GM19351 (cell line): ENCODE measurements at regions not wholly inside any gene's neighbourhood (a gene's known extent, or its start where the extent isn't known, plus 50 kb on each side); places are given as distances from the start of the nearest gene placed in this dataset.
"Not testable (repeated sequence)": the region's sequence is repeated elsewhere in the genome, so short reads cannot be mapped to it uniquely, and the experiment has no call there.

Source experiments
- ATAC-seq: cut with Tn5 transposase; IDR thresholded peaks from one replicate; pipeline ENCODE4 v1.9.1; 2021; ENCODE audit warnings: mild to moderate bottlenecking, moderate library complexity; ENCODE audit not compliant: unreplicated experiment

DNA sequence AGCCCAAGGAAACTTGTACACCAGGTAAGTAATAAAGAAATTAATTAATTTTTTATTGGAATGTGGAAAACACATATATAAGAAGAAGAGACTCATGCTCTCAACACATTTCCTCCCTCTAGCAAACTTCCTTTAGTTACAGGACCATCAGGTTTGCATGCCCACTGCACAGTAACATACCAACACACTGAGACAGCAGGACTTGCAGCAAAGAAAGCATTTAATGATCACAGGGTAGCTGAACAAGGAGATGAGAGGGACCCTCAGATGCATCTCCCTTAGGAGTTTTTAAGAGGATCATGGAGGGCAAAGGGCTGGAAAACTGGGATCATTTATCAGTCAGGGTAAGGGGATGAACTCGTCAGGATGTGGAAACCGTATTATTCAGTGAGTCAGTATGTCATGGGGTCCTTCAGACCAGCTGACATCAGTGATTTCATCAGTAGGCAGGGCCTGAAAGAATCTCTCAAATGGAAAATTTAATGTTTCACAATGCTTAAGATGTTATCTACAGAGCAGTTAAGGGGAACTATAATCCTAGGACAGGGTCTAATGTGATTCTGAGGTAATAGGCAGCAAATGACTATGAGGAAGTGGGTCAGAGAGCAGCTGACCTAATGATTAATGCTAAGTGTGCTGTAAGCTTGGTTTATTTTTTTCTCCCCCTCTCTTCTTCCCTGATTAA, 193.8 kb upstream of the RND3 start:
- no peak for ATAC-seq

DNA sequence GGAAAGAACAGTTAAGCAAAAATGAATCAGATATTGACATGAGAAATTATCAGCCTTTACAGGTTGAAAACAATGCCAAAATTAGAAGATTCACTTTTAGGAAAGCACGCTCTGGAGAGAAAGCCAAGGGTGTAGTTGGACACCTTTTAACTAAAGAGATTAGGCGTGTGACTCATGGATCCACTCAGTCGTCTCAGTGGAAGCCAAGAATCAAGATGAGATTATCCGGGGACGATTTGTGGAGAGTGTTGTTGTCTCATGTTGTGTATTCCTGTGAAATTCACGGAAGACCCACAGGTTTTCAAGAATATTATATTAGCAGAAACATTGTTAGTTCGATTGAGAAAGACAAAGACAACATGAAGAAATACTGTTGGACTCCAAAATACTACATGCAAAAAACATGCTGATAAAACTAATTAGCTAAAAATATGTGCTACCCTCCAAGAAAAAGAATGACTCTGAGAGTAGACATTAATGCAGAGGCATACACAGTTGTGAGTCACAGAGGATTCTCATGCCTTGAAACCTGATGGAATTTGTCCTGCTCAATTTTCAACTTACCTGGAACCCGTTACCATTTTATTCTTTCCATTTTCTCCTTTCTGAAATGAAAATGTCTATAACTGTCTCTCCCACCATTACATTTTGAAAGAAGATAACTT, 192.1 kb upstream of the RND3 start:
- no peak for ATAC-seq

DNA sequence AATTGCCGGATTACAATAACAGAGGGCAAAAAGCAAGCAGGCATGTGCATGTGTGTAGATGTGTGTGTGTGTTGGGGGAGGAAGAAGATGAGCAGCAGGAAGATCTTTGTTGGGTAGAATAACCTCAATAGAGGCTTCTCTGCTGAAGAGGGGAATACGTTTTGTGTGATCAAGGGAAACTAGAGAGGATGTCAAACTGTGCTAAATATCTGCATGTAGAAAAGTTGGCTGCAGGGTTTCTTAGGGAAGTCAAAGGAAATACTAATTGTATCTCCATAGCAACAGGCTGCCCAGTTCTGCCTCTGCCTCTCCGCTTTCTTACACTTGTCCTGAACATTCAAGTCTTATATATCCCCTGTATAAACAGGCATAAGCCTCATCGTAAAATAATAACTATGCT, 190.1 kb upstream of the RND3 start:
- no peak for ATAC-seq

DNA sequence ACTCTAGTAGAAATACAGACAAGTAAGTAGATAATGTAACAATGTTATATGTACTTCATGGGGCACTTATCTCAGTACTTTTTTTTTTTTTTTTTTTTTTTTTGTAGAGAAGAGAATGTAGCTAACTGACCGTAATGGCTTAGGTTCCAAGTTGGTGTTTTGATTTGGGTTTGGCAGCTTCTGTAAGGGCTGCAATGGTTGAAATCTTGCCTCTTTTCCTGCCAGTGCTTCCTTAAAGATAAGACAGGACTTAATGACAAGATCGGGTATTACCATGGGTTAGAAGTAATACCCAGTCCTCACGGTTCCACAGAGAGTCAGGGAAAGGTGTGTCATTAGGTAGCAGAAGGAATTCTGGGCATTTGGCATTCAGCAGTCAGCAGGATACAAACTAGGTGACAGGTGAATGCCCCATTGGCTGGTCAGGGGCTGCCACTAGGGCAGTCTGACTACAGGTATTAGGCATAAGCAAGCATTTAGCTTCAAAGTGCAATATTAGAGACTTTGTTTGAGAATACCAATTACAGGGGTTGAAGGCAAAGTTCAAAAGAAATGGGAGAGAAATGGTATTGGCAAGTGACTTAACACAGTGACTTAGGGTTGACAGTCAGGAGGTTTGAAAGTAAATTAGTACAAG, 189.4 kb upstream of the RND3 start:
- no peak for ATAC-seq

DNA sequence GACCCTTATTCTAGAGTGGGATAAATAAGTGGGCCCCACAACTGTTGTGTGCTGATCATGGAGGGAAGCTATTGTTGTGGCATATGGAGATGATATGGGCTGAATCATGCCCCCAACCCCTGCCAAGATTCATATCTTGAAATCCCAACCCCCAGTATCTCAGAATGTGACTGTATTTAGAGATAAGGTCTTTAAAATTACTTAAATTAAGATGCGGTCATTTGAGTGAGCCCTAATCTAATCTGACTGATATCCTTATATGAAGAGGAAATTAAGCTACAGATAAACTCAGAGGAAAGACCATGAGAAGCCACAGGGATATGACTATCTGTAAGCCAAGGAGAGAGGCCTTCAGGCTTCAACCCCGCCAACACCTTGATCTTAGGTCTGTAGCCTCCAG, 188.3 kb upstream of the RND3 start:
- ATAC-seq, result no peak

DNA sequence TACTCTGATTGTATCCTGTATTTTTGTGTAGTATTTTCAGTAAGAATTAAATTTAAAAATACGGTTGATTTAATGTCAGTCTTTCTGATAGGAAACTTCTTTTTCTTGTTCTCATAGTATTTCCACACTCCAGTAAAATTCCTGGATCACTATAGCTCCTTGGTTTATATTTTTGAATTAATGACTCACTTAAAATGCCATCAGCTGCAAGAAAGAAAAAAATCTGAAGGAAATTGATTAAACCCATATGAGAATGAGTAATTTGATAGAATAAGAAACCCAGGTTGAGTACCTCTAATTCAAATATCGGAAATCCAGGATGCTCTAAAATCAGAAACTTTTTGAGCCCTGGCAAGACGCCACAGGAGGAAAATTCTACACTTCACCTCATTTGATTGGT, 186.8 kb upstream of the RND3 start:
- ATAC-seq, result no peak

DNA sequence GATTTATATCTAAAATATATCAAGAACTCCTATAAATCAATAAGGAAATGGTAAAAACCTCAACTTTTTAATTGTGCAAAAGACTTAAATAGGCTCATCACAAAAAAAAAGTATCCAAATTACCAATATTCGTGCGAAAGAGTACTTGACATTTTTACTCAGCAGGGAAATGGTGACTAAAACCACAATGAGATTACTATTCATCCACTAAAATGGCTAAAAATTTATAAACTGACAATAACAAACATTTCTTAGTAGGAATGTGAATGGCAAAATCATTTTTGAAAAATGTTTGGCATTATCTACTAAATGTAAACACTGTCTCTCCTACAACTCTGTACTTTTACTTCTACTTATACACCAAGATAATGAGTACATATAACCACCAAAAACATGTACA, 184.8 kb upstream of the RND3 start:
- no peak for ATAC-seq

DNA sequence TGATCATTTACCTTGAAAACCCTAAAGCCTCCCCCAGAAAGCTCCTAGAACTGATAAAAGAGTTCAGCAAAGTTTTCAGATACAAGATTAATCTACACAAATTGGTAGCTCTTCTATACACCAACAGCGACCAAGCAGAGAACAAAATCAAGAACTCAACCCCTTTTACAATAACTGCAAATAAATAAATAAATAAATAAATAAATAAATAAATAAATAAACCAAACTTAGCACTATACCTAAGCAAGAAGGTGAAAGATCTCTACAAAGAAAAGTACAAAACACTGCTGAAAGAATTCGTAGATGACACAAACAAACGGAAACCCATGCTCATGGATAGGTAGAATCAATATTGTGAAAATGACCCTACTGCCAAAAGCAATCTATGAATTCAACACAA, 182.0 kb upstream of the RND3 start:
- ATAC-seq, result no peak

DNA sequence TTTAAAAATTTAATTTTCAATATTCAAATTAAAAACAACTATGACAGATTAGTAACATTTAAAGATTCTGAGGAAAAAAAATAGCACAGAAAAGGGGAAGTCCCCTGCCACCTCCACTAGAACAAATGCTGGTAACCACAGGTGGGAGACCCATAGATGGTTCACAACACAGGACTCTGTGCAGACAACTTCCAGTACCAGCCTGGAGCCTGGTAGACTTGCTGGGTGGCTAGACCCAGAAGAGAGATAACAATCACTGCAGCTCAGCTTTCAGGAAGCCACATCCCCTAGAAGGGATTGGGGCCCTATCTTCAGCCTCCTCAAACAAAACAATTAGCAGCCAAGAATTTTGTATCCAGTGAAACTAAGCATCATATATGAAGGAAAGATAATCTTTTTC, 179.6 kb upstream of the RND3 start:
- not testable (repeated sequence) for ATAC-seq

DNA sequence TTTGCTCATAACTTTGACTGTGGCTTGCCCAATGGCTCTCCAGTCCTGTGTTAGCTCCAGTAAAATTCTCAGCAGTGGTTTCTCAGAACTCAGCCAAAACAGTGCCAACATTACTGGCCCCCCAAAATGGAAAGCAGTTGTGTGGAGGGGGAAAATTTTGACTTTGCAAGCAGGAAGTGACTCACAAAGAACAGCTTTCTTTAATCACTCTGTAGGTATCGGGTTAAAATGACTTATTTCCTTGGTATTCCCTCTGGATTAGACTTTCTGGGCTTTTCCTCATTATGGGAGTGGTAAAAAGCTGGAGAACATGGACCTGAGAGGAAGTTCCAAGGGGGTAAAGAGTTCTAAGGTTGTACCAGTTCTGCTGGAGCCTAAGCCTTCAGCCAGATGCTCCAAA, 175.7 kb upstream of the RND3 start:
- ATAC-seq, result no peak

DNA sequence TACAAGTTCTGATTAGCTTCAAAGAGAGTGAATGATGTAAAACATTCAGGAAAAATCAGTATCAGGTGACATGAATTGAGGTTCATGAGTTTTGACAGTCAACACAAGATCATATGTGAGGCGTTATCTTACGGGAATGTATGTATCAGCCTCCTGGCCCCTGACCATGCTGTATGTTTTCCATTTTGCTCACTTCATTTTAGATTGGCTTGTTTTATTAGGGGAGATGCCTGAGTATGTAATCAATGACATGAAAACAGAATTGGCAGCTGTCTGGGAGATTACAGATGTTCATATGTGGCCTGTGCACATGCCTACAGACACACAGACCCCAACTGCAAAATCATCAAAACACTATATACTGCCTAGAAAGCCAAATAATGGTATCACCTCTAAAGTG, 168.5 kb upstream of the RND3 start:
- ATAC-seq, result no peak

DNA sequence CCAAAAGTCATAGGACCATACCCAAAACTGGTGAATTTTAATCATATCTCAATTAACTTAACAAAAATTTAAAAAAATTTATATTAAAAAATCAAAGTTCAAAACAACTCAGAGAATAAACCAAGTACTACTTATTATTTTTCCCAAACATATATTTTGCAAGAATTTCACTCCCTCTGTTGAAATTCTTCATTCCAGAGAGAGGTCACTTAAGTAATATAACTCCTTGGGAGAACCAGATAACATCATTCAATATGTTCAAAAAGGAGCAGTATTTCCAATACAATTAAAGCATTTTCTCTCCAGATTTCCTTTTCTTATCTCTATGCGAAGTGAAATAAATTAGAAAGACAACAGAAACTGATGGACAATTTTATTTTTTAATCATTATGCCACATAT, 165.9 kb upstream of the RND3 start:
- no peak for ATAC-seq

DNA sequence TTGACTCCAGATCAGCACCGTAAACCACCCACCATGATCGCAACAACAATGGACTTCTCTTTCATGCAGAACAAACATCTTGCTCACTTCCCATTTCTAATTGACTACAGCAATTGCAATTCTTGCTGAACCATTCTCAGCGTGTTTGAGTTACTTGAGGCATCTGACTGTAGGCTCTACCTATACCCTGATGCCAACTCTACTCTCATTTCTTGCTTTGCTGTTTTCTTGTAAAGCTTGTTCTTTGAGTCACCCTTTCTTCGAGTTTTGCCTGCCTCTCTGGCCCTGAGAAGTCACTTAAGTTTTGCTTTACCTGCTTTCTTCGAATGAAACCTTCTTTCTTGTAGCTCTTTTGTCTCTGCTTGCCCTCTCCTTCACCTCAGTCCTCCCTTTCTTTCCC, 160.5 kb upstream of the RND3 start:
- ATAC-seq, result no peak

DNA sequence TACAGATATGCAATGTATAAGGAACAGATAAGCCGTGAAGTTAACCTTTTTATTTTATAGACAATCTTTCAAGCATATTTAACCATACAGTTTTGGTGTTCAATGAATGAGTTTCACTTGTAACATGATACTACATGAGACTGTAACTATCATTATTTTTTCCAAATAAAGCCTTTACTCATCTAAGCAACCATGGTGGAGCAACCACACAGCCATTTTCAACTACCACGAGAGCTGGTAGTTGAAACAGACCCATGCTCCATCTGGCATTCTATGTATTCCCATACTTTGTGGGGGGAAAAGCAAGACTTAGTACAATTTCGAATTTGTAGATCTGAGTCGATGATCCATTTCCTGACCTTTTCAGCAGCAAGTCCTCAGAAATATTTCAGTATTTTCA, 159.3 kb upstream of the RND3 start:
- no peak for ATAC-seq

DNA sequence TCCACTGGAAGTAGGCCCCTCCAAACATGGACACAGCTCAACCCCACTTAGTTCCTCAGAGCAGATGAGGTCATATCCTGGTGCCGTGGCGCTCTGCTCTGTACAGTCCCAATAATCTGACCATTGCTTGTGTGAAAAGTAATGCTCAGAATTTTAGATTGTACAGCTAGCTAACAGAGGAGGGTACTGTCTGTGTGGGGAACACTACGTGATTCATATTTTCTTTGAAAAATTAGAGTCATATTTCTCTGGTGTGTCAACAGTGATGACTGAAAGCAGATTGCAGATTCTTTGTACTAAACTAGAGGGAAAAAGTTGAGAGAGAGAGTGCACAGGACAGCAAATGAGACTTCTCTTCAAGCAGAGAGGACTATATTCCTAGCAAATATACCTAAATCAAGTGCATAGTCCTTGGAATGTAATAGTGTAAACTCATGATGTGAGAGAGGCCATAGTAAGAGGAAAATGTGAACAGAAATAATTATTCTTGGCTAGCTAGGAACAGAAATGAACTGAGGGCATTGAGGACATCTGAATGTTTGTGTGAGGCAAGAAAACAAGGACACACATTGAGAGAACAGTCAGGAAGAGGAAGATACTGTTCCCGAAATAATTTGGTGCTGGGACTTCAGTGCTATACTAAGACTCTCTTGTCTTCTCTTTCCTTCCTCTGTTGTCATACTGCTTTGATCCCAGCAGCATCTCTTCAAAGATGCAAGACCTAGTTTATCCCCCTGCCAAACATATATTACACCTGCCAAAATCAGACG, 157.0 kb upstream of the RND3 start:
- no peak for ATAC-seq

DNA sequence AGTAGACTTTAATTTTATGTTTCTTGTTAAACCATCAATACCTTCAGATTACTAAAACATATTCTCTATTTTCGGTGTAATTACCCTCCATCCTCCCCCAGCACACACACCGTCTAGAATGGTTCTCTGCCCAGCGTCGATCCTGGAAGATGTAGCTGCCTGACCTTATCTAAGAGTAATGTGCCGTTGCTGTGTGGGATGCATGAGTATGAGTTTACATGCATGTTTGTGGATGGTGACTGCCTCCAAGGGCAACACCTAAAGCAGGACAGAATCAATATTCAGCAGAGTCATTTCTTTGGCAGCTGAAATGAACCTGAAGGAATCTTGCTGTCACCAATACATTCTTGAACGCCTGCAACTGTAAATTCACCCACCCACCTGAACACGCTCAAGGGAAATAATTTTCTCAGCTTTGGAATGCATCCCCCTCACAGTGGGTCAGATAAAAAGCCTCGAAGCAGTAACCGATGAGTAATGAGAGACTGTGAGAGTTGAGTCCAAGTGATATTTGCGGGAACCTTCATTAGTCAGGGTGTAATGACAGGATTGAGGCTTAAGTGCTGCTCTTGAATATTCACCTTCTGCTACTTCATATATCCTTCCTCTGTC, 155.8 kb upstream of the RND3 start:
- no peak for ATAC-seq

DNA sequence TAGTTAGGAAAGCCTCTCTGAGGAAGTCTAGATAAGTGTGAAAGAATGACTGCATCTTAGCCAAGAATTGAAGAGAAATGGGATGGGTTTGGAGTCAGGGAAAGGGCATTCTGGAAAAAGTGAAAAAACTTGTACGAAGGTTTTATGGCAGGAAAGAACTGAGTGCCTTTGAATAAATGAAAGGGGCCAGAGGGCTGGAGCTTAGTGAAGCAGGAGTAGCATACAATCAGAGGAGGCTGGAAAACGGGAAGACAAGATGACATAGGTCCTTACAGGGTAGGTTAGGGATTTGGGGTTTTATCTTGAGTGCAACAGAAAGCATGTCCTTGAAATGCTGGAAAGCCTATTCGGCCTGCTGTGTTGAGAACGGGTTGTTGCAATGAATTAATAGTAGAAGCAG, 152.6 kb upstream of the RND3 start:
- no peak for ATAC-seq

DNA sequence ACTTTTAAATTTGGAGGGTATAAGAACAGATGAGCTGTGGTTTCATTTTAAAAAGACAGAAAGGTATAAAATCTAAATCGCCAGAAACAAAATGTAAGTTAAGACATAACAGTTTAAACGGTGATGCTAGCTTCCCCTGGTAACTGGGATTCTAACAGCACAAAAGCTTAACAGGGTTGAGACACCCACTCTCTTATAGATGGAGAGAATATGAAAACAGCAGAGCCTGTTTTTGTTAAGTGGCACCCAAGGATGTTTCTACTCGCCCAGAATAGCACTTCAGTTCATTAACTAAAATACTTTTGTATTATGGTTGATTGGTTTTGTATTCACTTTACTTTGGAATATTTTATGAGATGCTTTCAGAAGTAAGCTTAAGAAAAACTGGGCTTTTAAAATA, 151.9 kb upstream of the RND3 start:
- no peak for ATAC-seq

DNA sequence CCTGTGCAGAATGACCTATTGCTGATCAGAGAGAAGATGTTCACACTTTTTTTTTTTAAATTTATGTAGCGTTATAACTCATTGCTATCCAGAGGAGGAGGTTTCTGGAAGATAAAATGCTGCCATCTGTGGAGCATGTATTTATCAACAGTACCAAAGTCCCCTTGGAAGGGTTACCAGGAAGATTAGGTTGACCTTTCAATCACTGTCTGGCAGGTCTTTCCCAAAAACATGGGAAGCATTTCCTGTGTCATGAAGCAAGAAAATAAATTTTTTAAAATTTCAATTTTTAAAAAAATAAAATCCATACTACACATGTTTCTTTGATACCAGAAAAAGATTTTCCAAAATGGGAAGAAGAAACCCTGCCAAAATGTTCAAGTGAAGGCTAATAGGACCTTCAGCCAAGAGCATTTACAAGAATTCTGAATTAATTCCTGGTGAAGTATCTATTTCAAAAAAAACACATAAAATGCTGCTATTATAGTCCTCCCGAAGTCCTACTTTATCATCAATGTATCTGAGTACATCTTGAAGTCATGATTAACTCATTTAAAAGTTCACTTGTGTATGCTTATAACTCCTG, 143.9 kb upstream of the RND3 start:
- no peak for ATAC-seq

DNA sequence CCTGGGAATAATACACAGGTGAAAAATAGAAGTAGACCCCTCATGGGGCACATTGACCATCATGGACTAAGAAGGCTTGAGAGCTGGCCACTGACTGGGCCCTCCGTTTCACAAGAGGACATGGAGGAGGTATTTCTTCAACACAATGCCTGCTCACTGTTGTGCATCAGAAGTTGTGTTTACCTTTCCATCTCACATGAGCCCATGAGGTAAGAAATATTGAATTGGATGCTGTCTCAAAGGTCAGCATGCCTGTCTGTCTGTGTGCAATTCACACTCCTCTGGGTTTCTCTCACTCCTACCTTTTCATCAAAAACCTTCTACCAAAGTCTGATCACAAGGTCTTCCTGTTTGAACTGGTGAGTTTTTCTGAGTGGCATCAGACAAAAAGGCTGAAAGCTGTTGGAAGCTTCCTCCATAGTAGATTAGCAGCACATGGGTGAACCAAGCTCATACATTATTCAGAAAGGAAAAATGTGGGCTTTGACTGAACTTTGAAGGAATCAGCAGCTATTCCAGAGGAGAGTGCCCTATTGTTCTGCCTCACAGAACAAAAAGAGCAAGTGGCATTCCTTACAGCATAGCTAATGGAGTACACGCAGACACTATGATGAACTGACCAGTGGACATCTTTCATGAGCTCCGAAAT, 143.2 kb upstream of the RND3 start:
- ATAC-seq, result no peak
